ENCODE measurements at regions not wholly inside any gene's neighbourhood (a gene's known extent, or its start where the extent isn't known, plus 50 kb on each side); places are given as distances from the start of the nearest gene placed in this dataset.
A peak's percentile ranks its signal among the peaks of the same experiment; 100 is the strongest.

DNA sequence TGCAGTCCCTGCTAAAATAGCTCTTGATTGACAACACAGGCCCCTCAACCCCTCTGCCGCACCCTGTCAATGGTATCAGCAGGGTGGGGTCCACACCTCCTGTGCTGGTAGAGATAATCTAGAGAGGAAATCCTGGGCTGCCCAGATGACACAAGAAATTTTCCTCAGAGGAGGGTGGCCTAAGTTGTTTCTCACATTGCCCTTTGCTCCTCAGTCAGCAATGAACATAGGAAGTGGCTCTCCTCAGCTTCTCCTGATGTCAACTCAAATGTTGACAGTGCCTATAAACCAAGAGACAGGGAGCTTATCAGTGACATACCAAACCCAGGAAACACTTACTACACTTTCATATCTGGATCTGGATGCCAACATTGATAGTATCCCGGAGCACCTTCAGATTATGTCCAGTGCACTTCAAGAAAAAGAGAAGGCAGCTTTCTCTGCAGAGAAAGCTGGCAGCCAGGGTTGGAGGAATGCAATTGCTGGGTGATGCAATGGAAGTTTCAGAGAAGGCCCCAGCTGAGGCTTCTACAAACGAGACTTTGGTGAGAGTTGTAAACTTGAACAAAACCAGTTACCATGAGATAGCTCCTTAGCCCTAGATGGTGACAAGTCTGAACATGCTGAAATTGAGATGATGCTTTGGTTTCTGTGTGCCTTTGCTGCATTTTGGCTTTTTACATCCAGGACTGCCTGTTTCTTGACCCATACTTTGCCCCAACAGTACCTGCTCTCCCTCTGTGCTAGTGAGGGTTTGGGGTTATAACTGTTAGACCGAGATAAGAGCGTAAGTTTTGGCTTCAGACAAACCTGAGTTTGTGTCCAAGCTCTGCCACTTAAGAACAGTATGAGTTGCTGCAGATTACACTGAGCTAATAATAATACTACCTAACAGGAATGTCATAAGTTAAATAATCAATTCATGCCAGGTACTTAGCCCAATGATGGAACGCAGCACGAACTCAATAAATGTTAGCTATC is 183.5 kb downstream of the NUAK1 start:
- no peak for DNase-seq (ENCODE audit: low read depth, low spot score)

DNA sequence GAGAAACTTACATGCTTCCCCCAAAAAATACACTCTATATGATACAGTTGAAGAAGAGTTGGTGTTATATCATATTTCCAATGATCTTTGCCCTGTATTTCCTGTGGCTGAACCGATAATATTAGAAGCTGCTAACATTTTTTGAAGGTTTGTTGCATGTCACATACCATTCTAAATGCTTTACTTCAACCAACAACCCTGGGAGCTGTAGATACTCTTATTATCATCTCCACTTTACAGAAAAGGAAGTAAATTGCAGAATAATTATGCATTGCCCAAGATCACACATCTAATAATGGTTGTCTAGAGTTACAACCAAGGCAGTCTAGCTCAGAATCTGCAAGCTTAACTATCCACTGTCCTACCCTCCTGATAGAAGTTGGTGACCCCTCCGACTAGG is 182.8 kb downstream of the NUAK1 start:
- no peak for DNase-seq (ENCODE audit: low read depth, low spot score)

DNA sequence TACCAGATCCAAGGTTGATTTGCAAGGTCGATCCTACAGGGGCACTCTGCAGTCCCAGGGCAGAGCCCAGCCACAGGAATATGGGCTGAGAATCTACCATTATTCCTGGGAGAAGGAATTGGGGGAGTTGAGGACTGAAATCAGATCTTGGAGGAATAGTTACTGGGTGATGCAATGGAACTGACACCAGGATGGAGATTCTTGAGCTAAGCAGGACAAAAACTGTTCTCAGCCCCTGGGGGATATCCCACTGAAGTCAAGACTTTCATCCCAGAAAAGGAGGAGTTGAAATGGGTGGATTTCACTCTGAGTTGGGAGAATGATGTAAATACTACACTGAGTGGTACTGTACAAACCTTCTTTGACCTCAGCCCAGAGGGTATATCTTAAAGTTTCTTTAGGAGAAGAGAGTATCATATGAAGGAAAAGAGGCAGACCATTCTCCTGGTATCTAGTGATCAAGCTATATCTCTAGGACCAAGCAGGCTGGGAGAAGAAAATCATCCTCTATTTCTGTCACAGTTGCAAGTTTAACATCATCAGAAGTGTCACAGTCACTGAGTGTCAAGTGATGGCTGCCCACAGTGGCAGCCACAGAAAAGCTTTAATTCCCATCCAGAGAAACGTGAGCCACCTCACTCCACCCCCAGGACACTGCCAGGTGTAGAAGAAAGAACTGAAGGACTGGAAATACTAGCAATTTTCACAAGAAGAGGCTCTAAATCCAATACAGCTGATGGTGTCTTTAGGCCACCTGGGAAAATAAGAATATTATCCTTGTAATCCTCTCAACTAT is 181.9 kb downstream of the NUAK1 start:
- no peak for DNase-seq (ENCODE audit: low read depth, low spot score)

DNA sequence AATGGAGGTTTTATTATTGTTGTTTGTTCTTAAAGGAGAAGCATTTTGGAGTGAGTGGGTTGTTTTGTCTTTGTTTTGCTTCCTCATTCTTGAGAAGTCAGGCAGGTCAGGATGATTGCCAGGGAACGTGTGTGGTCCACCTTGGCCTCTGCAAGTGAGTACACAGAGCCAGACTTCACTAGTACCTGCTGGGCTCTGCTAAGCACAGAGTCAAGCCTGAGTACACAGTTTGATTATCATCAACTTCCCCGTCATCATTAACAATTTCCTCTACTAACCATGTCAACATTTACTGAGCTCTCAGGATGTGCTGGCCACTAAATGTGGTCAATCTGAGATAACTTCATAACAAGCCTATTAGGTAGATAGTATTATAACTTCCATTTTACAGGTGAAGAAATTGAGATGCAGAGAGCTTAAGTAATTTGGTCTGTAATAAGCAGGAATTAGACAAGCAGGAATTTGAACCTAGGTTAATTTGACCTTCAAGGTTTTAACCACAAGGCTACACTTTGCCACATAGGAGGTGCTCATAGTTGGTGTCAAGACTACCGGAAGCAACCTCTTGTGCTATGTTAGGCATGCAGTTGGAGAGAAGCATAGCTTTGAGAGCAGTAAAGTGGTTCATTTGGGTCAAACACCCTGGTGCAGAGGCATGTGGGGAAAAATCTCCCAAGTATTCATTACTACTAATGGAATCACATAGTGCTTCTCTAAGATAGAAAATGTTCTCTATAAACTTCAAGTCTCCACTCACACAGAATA is 178.3 kb downstream of the NUAK1 start:
- no peak for DNase-seq (ENCODE audit: low read depth, low spot score)

- DNase-seq (ENCODE audit: low read depth, low spot score), result no peak
Measured at GRCh38 chr12:105961821-105962671, 176.7 kb downstream of the NUAK1 start.

DNA sequence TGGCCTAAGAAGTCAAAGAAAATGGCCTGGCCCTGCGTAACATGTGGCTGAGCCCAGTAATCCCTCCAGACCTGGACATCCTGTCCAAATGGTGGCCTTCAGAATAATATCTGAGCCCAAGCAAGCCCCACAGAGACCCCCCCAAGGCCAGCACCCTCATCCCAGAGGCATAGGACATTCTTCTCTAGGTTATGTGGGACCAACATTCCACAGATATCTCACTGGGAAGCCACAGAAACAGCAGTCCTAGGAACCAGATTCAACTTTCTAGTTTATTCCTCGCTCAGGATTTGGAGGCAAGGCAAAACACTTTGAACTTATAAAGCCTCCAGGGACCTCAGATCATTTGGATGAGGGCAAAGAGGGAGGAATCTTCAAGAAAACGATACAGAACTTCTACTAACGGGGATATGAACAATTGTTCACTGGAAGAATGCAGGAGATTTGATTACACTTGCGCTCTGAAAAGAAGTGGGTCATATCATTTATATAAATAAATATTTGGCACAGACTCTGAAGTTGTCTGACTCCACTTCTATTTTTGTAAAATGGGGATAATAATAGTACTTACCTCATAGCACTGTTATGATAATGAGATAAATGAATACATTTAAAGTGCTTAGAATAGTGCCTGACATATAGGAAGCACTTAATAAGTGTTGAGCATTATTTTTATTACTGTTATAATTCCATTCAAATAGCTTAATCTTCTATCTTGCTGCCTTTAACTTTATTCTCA is 171.5 kb downstream of the NUAK1 start:
- DNase-seq (ENCODE audit: low read depth, low spot score), result no peak

DNA sequence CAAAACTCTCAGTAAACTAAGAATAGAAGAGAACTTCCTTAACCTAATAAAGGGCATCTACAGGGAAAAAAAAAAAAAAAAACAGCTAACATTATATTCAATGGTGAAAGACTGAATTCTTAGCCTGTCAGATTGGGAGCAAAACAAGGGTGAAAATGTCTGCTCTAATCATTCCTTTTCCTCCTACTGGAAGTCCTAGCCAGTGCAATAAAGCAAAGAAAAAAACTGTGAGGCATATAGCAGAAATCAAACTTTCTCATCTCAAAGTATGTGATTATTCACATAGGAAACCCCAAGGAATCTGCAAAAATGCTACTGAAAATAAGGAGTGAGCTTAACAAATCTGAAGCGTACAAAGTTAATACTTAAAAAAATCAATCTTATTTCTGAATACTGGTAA is 170.7 kb downstream of the NUAK1 start:
- no peak for DNase-seq (ENCODE audit: low read depth, low spot score)

- DNase-seq (ENCODE audit: low read depth, low spot score), result no peak
Measured at GRCh38 chr12:105970885-105971284, 167.9 kb downstream of the NUAK1 start.

- DNase-seq (ENCODE audit: low read depth, low spot score), result no peak
Measured at GRCh38 chr12:105974738-105975137, 164.0 kb downstream of the NUAK1 start.

- no peak for DNase-seq (ENCODE audit: low read depth, low spot score)
Measured at GRCh38 chr12:105975351-105975750, 163.4 kb downstream of the NUAK1 start.

DNA sequence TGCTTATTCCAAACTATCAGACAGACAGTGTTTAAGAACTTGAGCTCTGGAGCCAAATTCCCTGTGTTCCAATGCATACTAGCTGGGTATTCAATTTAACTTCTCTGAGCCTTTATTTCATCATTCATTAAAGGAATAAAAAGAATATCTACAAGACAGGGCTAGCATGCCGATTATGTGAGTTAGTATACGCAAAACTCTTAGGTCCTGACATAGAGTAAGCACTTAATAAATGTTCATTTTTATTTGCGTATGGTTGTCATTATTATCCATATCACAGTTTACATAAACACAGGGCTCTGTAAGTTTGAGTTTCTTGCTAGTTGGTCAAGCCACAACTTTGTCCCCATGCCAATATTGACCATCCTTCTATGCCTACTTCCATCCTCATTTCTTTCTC is 161.5 kb downstream of the NUAK1 start:
- no peak for DNase-seq (ENCODE audit: low read depth, low spot score)

DNA sequence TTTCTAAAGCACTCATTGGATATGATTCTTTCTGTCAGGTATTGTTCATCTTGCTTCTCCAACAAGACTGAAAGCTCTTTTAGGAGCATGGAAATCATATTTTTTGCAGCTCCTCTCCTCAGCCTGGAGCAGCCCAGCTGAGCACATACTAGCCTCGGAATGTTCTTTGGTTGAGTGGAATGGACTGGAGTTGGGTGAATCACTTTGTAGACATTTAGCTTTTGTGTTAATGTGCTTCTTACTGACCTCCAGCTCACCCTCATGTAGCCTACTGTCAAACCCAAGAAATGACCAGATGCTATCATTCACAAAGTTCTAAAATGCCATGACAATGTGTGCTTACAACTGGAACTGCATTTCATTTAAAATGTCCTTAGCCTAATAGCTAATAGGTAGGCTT is 161.1 kb downstream of the NUAK1 start:
- DNase-seq (ENCODE audit: low read depth, low spot score), result no peak

DNA sequence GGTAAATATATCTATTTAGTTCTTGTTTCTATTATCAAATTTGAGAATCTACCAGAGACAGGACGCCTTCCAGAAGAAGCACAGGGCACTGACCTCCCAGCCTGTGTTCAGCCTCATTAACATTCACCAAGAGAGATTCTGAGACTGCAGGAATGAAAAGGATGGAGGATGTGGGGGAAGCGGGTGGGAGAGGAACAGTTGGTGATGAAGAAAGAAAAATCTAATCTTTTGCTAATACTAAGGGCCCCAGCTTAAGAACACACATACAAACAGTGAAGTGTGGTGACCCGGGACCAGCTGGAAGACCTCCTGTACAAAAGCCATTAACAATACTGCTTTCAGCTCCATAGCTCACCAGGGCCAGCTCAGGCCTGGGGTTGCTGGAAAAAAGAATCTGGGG is 160.5 kb downstream of the NUAK1 start:
- DNase-seq (ENCODE audit: low read depth, low spot score), result no peak

GRCh38 chr12:105978686-105979085 is 160.1 kb downstream of the NUAK1 start:
- DNase-seq (ENCODE audit: low read depth, low spot score), result no peak

GRCh38 chr12:105980085-105980484 is 158.7 kb downstream of the NUAK1 start:
- DNase-seq (ENCODE audit: low read depth, low spot score), result no peak

DNA sequence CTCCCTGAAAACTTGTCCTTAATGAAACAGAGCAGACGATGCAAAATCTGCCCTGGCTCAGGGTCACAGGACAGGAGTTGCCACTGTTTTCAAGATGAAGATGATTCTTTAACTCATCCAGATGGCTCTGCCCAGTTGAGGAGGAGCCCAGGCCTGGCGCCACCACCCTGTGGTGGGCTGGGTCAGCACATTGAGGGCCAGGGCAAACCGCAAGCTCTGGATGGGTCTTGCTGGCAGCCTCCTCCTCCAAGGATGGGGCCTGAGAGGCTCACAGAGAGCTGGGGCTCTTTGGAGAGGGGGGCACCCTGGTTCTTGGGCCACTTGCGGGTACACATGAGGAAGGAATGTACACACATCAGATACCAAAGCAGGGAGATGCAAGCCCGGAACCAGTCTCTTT is 158.2 kb downstream of the NUAK1 start:
- DNase-seq (ENCODE audit: low read depth, low spot score), result no peak

- DNase-seq (ENCODE audit: low read depth, low spot score), result no peak
Measured at GRCh38 chr12:105982022-105982421, 156.7 kb downstream of the NUAK1 start.

GRCh38 chr12:105983622-105984320 is 155.0 kb downstream of the NUAK1 start:
- DNase-seq (ENCODE audit: low read depth, low spot score), result peak; percentile 40

GRCh38 chr12:105985383-105985782 is 153.4 kb downstream of the NUAK1 start:
- DNase-seq (ENCODE audit: low read depth, low spot score), result no peak
